A172 (cell line): ENCODE measurements at regions not wholly inside any gene's neighbourhood (a gene's known extent, or its start where the extent isn't known, plus 50 kb on each side); places are given as distances from the start of the nearest gene placed in this dataset.
"Not testable (repeated sequence)": the region's sequence is repeated elsewhere in the genome, so short reads cannot be mapped to it uniquely, and the experiment has no call there.

ENCODE experiments used
- DNase-seq: peaks from one replicate; pipeline ENCODE4 v3.0.0-alpha.2; 2015; ENCODE audit warnings: low spot score

GRCh38 chrX:51151734-51152133, 180.9 kb upstream of the NUDT10 start:
- DNase-seq = no peak

- no peak for DNase-seq
These were observed 177.5 kb upstream of the NUDT10 start for GRCh38 chrX:51155157-51155556.

- DNase-seq = no peak
These were observed 177.1 kb upstream of the NUDT10 start for GRCh38 chrX:51155566-51155965.

GRCh38 chrX:51158231-51158630, 174.4 kb upstream of the NUDT10 start:
- DNase-seq = no peak

- DNase-seq = not testable (repeated sequence)
These were observed 173.2 kb upstream of the NUDT10 start for GRCh38 chrX:51159378-51159777.

- no peak for DNase-seq
These were observed 168.9 kb upstream of the NUDT10 start for GRCh38 chrX:51163730-51164129.

GRCh38 chrX:51178356-51178900, 154.2 kb upstream of the NUDT10 start:
- not testable (repeated sequence) for DNase-seq

- DNase-seq = not testable (repeated sequence)
These were observed 152.8 kb upstream of the NUDT10 start for GRCh38 chrX:51179805-51180204.

GRCh38 chrX:51182545-51182944, 150.1 kb upstream of the NUDT10 start:
- DNase-seq = no peak

GRCh38 chrX:51192104-51192503, 140.5 kb upstream of the NUDT10 start:
- no peak for DNase-seq

GRCh38 chrX:51215266-51215665, 117.4 kb upstream of the NUDT10 start:
- no peak for DNase-seq

GRCh38 chrX:51215856-51216255, 116.8 kb upstream of the NUDT10 start:
- DNase-seq = no peak

GRCh38 chrX:51242212-51242611, 90.4 kb upstream of the NUDT10 start:
- DNase-seq = no peak

- DNase-seq = no peak
These were observed 75.1 kb upstream of the NUDT10 start for GRCh38 chrX:51257490-51257889.

- DNase-seq = not testable (repeated sequence)
These were observed 70.4 kb upstream of the NUDT10 start for GRCh38 chrX:51262271-51262670.

- no peak for DNase-seq
These were observed 60.0 kb upstream of the NUDT10 start for GRCh38 chrX:51272638-51273037.

GRCh38 chrX:51281758-51282318, 50.8 kb upstream of the NUDT10 start:
- no peak for DNase-seq
